HG02884 (cell line): ENCODE measurements at regions not wholly inside any gene's neighbourhood (a gene's known extent, or its start where the extent isn't known, plus 50 kb on each side); places are given as distances from the start of the nearest gene placed in this dataset.
"Not testable (repeated sequence)": the region's sequence is repeated elsewhere in the genome, so short reads cannot be mapped to it uniquely, and the experiment has no call there.

ENCODE experiments used
- ATAC-seq: cut with Tn5 transposase; IDR thresholded peaks from one replicate; pipeline ENCODE4 v1.9.1; 2021; ENCODE audit warnings: mild to moderate bottlenecking, moderate library complexity; ENCODE audit not compliant: unreplicated experiment

GRCh38 chr5:165405340-165405739, 1899.9 kb downstream of the MAT2B start:
- ATAC-seq = no peak

- no peak for ATAC-seq
Measured at GRCh38 chr5:165407352-165407751, 1901.9 kb downstream of the MAT2B start.

GRCh38 chr5:165410476-165410875, 1905.1 kb downstream of the MAT2B start:
- ATAC-seq = no peak

- ATAC-seq = not testable (repeated sequence)
Measured at GRCh38 chr5:165411532-165411931, 1906.1 kb downstream of the MAT2B start.

- ATAC-seq = no peak
Measured at GRCh38 chr5:165420493-165420892, 1915.1 kb downstream of the MAT2B start.

GRCh38 chr5:165423697-165424299, 1918.4 kb downstream of the MAT2B start:
- ATAC-seq = no peak

GRCh38 chr5:165425594-165425993, 1920.2 kb downstream of the MAT2B start:
- no peak for ATAC-seq

GRCh38 chr5:165448753-165449152, 1943.3 kb downstream of the MAT2B start:
- ATAC-seq = no peak

- ATAC-seq = no peak
Measured at GRCh38 chr5:165457859-165458481, 1952.6 kb downstream of the MAT2B start.

GRCh38 chr5:165459232-165459631, 1953.8 kb downstream of the MAT2B start:
- ATAC-seq = no peak

GRCh38 chr5:165460911-165461310, 1955.5 kb downstream of the MAT2B start:
- ATAC-seq = no peak

GRCh38 chr5:165477546-165477945, 1972.1 kb downstream of the MAT2B start:
- no peak for ATAC-seq

GRCh38 chr5:165495829-165496380, 1990.5 kb downstream of the MAT2B start:
- no peak for ATAC-seq

- no peak for ATAC-seq
Measured at GRCh38 chr5:165497707-165498106, 1992.3 kb downstream of the MAT2B start.

- no peak for ATAC-seq
Measured at GRCh38 chr5:165502893-165503691, 1997.7 kb downstream of the MAT2B start.

GRCh38 chr5:165504674-165505073, 1999.3 kb downstream of the MAT2B start:
- no peak for ATAC-seq

- ATAC-seq = no peak
Measured at GRCh38 chr5:165508286-165508685, 2002.9 kb downstream of the MAT2B start.

- no peak for ATAC-seq
Measured at GRCh38 chr5:165508861-165509260, 2003.4 kb downstream of the MAT2B start.

GRCh38 chr5:165521816-165522610, 2016.6 kb downstream of the MAT2B start:
- ATAC-seq = no peak

- no peak for ATAC-seq
Measured at GRCh38 chr5:165525271-165525670, 2019.9 kb downstream of the MAT2B start.

- ATAC-seq = no peak
Measured at GRCh38 chr5:165526357-165526756, 2020.9 kb downstream of the MAT2B start.
